HG03095 (cell line): ENCODE measurements at regions not wholly inside any gene's neighbourhood (a gene's known extent, or its start where the extent isn't known, plus 50 kb on each side); places are given as distances from the start of the nearest gene placed in this dataset.
"Not testable (repeated sequence)": the region's sequence is repeated elsewhere in the genome, so short reads cannot be mapped to it uniquely, and the experiment has no call there.

ENCODE experiments used
- ATAC-seq: cut with Tn5 transposase; IDR thresholded peaks from one replicate; pipeline ENCODE4 v1.9.1; 2021; ENCODE audit warnings: moderate library complexity; ENCODE audit not compliant: unreplicated experiment

- not testable (repeated sequence) for ATAC-seq
Observed at GRCh38 chr3:76315906-76316305, 530.6 kb upstream of the ZNF717 start.

- no peak for ATAC-seq
Observed at GRCh38 chr3:76321614-76322013, 536.3 kb upstream of the ZNF717 start.

- no peak for ATAC-seq
Observed at GRCh38 chr3:76324101-76324500, 538.8 kb upstream of the ZNF717 start.

- no peak for ATAC-seq
Observed at GRCh38 chr3:76345878-76346277, 560.5 kb upstream of the ZNF717 start.

GRCh38 chr3:76346690-76347089 lies 561.3 kb upstream of the ZNF717 start:
- no peak for ATAC-seq

GRCh38 chr3:76349715-76350480 lies 564.5 kb upstream of the ZNF717 start:
- no peak for ATAC-seq

- no peak for ATAC-seq
Observed at GRCh38 chr3:76352051-76352450, 566.7 kb upstream of the ZNF717 start.

- no peak for ATAC-seq
Observed at GRCh38 chr3:76352511-76353284, 567.3 kb upstream of the ZNF717 start.

GRCh38 chr3:76353683-76354082 lies 568.3 kb upstream of the ZNF717 start:
- ATAC-seq, result no peak

GRCh38 chr3:76361010-76361409 lies 575.7 kb upstream of the ZNF717 start:
- no peak for ATAC-seq

- ATAC-seq, result no peak
Observed at GRCh38 chr3:76362643-76363042, 577.3 kb upstream of the ZNF717 start.

- ATAC-seq, result no peak
Observed at GRCh38 chr3:76365275-76365674, 579.9 kb upstream of the ZNF717 start.

GRCh38 chr3:76367281-76367680 lies 581.9 kb upstream of the ZNF717 start:
- no peak for ATAC-seq

- ATAC-seq, result no peak
Observed at GRCh38 chr3:76369170-76369569, 583.8 kb upstream of the ZNF717 start.

- no peak for ATAC-seq
Observed at GRCh38 chr3:76370749-76371520, 585.6 kb upstream of the ZNF717 start.

GRCh38 chr3:76372497-76372896 lies 587.1 kb upstream of the ZNF717 start:
- ATAC-seq, result no peak

- ATAC-seq, result no peak
Observed at GRCh38 chr3:76377074-76377473, 591.7 kb upstream of the ZNF717 start.

- no peak for ATAC-seq
Observed at GRCh38 chr3:76378789-76379188, 593.4 kb upstream of the ZNF717 start.

GRCh38 chr3:76383781-76384180 lies 598.4 kb upstream of the ZNF717 start:
- no peak for ATAC-seq

- no peak for ATAC-seq
Observed at GRCh38 chr3:76387000-76387399, 601.7 kb upstream of the ZNF717 start.

- ATAC-seq, result no peak
Observed at GRCh38 chr3:76400141-76400540, 614.8 kb upstream of the ZNF717 start.

- no peak for ATAC-seq
Observed at GRCh38 chr3:76402926-76403325, 617.6 kb upstream of the ZNF717 start.
